IMR-90 (cell line): ENCODE measurements at regions not wholly inside any gene's neighbourhood (a gene's known extent, or its start where the extent isn't known, plus 50 kb on each side); places are given as distances from the start of the nearest gene placed in this dataset.

Experiments
- ATAC-seq: fragments of 200-7000 bp; cut with Tn5 transposase; 2 replicates; pipeline ENCODE4 v1.9.1; 2020; ENCODE audit warnings: low read depth, mild to moderate bottlenecking, moderate library complexity
- BruUV-seq: library from RNA; stranded (reverse); fragments of 400-500 nt; replicated peaks from 2 replicates; lab custom pipeline; 2021; lab: Mats Ljungman, UMichigan
- CTCF ChIA-PET: fragments of 300-600 bp; formaldehyde crosslinking; extraction: SDS; loops from one replicate; lab custom pipeline; 2021; ENCODE audit warnings: antibody characterized with exemption; lab: Yijun Ruan, JAX
- POLR2A ChIA-PET: fragments of 300-600 bp; sonication (Branson Sonifier 250); formaldehyde crosslinking; loops from one replicate; lab custom pipeline; 2022; ENCODE audit warnings: antibody characterized with exemption; ENCODE audit not compliant: unreplicated experiment; lab: Charles Lee
- DNase-seq: peaks from one replicate; pipeline ENCODE4 v3.0.0; 2013
- H2AFZ ChIP-seq: replicated peaks from 2 replicates; pipeline ENCODE3; 2013; ENCODE audit warnings: low read length, mild to moderate bottlenecking; ENCODE audit not compliant: poor library complexity
- H2AK5ac ChIP-seq: 2 replicates; pipeline ENCODE4 v1.6.1; 2013; ENCODE audit warnings: low read depth, low read length, inconsistent platforms
- H2AK9ac ChIP-seq: replicated peaks from 2 replicates; pipeline ENCODE3; 2013; ENCODE audit warnings: mild to moderate bottlenecking, low read depth, low read length, moderate library complexity; ENCODE audit not compliant: poor library complexity
- H2BK120ac ChIP-seq: 2 replicates; pipeline ENCODE4 v1.6.1; 2013; ENCODE audit warnings: low read depth, low read length, inconsistent platforms
- H2BK15ac ChIP-seq: 3 replicates; pipeline ENCODE4 v1.6.1; 2013; ENCODE audit warnings: low read depth, low read length, inconsistent platforms
- H2BK20ac ChIP-seq: 2 replicates; pipeline ENCODE4 v1.6.1; 2013; ENCODE audit warnings: low read depth, mild to moderate bottlenecking, inconsistent platforms, low read length, moderate library complexity
- H2BK5ac ChIP-seq: 2 replicates; pipeline ENCODE4 v1.6.1; 2013; ENCODE audit warnings: mild to moderate bottlenecking, low read depth, low read length, inconsistent platforms; ENCODE audit not compliant: poor library complexity, severe bottlenecking
- H3K14ac ChIP-seq: replicated peaks from 2 replicates; pipeline ENCODE4 v1.6.1; 2013; ENCODE audit warnings: low read depth, low read length, inconsistent platforms
- H3K18ac ChIP-seq: 2 replicates; pipeline ENCODE4 v1.6.1; 2013; ENCODE audit warnings: low read depth, low read length, control low read depth
- H3K23ac ChIP-seq: 2 replicates; pipeline ENCODE4 v1.6.1; 2013; ENCODE audit warnings: low read depth, low read length, inconsistent platforms
- H3K27ac ChIP-seq: 2 replicates; pipeline ENCODE4 v1.5.1; 2013; ENCODE audit warnings: mild to moderate bottlenecking, control low read depth, low read length; ENCODE audit not compliant: insufficient read depth
- H3K27me3 ChIP-seq: 2 replicates; pipeline ENCODE4 v1.6.1; 2013; ENCODE audit warnings: low read length; ENCODE audit not compliant: control insufficient read depth, insufficient read depth
- H3K36me3 ChIP-seq: 2 replicates; pipeline ENCODE4 v1.6.1; 2013; ENCODE audit warnings: low read length, mixed read lengths; ENCODE audit not compliant: control insufficient read depth, insufficient read depth
- H3K4ac ChIP-seq: 2 replicates; pipeline ENCODE4 v1.6.1; 2013; ENCODE audit warnings: low read depth, low read length, inconsistent platforms
- H3K4me1 ChIP-seq: 2 replicates; pipeline ENCODE4 v1.6.1; 2013; ENCODE audit warnings: low read length, mixed read lengths; ENCODE audit not compliant: control insufficient read depth, insufficient read depth
- H3K4me2 ChIP-seq: 2 replicates; pipeline ENCODE4 v1.6.1; 2013; ENCODE audit warnings: low read depth, mild to moderate bottlenecking, control low read depth, low read length, moderate library complexity
- H3K4me3 ChIP-seq: 2 replicates; pipeline ENCODE4 v1.5.1; 2013; ENCODE audit warnings: low read depth, mild to moderate bottlenecking, control low read depth, low read length, moderate library complexity; ENCODE audit not compliant: insufficient read depth
- H3K56ac ChIP-seq: 2 replicates; pipeline ENCODE4 v1.6.1; 2013; ENCODE audit warnings: low read length, inconsistent platforms; ENCODE audit not compliant: insufficient read depth; ENCODE audit errors: extremely low read depth
- H3K79me1 ChIP-seq, 2 experiments: 2 replicates each; pipeline ENCODE4 v1.6.1; 2013; ENCODE audit warnings: low read length in 2 of 2, inconsistent platforms in 1 of 2, low read depth in 1 of 2
- H3K9ac ChIP-seq: 2 replicates; pipeline ENCODE4 v1.6.1; 2013; ENCODE audit warnings: low read depth, low read length, control low read depth
- H3K9me1 ChIP-seq: 2 replicates; pipeline ENCODE4 v1.6.1; 2013; ENCODE audit warnings: low read length, inconsistent platforms; ENCODE audit not compliant: insufficient read depth
- H3K9me3 ChIP-seq: 2 replicates; pipeline ENCODE4 v1.6.1; 2013; ENCODE audit warnings: low read length; ENCODE audit not compliant: control insufficient read depth, insufficient read depth
- H4K20me1 ChIP-seq: 2 replicates; pipeline ENCODE4 v1.6.1; 2013; ENCODE audit warnings: low read length, inconsistent platforms; ENCODE audit not compliant: insufficient read depth
- H4K5ac ChIP-seq: 2 replicates; pipeline ENCODE4 v1.6.1; 2013; ENCODE audit warnings: mild to moderate bottlenecking, low read depth, low read length, control low read depth
- H4K8ac ChIP-seq, 2 experiments: 2 replicates each; pipeline ENCODE4 v1.6.1; 2013; ENCODE audit warnings: low read depth in 2 of 2, low read length in 2 of 2, control low read depth in 1 of 2, inconsistent platforms in 1 of 2
- H4K91ac ChIP-seq: 2 replicates; pipeline ENCODE4 v1.6.1; 2013; ENCODE audit warnings: low read depth, low read length, inconsistent platforms; ENCODE audit not compliant: insufficient read depth
- BHLHE40 ChIP-seq: fragments of 150-350 bp; IDR thresholded peaks from 2 replicates; pipeline ENCODE4 v1.6.1; 2016; ENCODE audit warnings: mild to moderate bottlenecking, low read depth, low read length
- CEBPB ChIP-seq: IDR thresholded peaks from 2 replicates; pipeline ENCODE4 v1.6.1; 2012; ENCODE audit warnings: low read depth, low read length, improper control_type of control experiment
- CHD1 ChIP-seq: IDR thresholded peaks from 2 replicates; pipeline ENCODE4 v1.6.1; 2012; ENCODE audit warnings: low read depth, low read length, improper control_type of control experiment
- CTCF ChIP-seq: conservative IDR thresholded peaks from 2 replicates; pipeline ENCODE4 v1.5.1; 2012; ENCODE audit warnings: mild to moderate bottlenecking, low read depth, low read length, improper control_type of control experiment
- ELK1 ChIP-seq: fragments of 150-350 bp; IDR thresholded peaks from 2 replicates; pipeline ENCODE4 v1.6.1; 2016; ENCODE audit warnings: low read depth, mild to moderate bottlenecking, low read length, moderate library complexity, borderline replicate concordance
- MAZ ChIP-seq: IDR thresholded peaks from 2 replicates; pipeline ENCODE4 v1.6.1; 2012; ENCODE audit warnings: low read depth, mild to moderate bottlenecking, low read length, improper control_type of control experiment, moderate library complexity, borderline replicate concordance
- MXI1 ChIP-seq: IDR thresholded peaks from 2 replicates; pipeline ENCODE4 v1.6.1; 2012; ENCODE audit warnings: low read depth, mild to moderate bottlenecking, low read length, moderate library complexity, borderline replicate concordance
- NFE2L2 ChIP-seq: fragments of 150-350 bp; IDR thresholded peaks from 2 replicates; pipeline ENCODE4 v1.6.1; 2016; ENCODE audit warnings: low read depth, mild to moderate bottlenecking, low read length
- RAD21 ChIP-seq: IDR thresholded peaks from 2 replicates; pipeline ENCODE4 v1.6.1; 2012; ENCODE audit warnings: low read length, improper control_type of control experiment
- SMC3 ChIP-seq: fragments of 150-350 bp; IDR thresholded peaks from 2 replicates; pipeline ENCODE4 v1.6.1; 2016; ENCODE audit warnings: low read depth, mild to moderate bottlenecking, antibody characterized with exemption, low read length, moderate library complexity
- USF2 ChIP-seq: fragments of 150-350 bp; IDR thresholded peaks from 2 replicates; pipeline ENCODE4 v1.6.1; 2017; ENCODE audit warnings: mild to moderate bottlenecking, antibody characterized with exemption, low read length, low read depth
- WGBS, 2 experiments: methylation state at CpG; one replicate each; pipeline versions ENCODE4 v1.1.5 to v1.1.7; 2013; ENCODE audit warnings: missing lambda C conversion rate in 2 of 2; ENCODE audit not compliant: insufficient read length in 1 of 2; ENCODE audit errors: extremely low coverage in 2 of 2; 5-methylcytosine and 5-hydroxymethylcytosine counted together
- dilution Hi-C: fragments of 300-500 bp; cut with HindIII; formaldehyde crosslinking; loops from one replicate; pipeline ENCODE4 v1.14.3; 2018; ENCODE audit warnings: low sequenced_read_pairs; ENCODE audit not compliant: unreplicated experiment
- in situ Hi-C: fragments of 300-500 bp; cut with MboI; formaldehyde crosslinking; loops from 3 replicates; pipeline ENCODE4 v1.14.3; 2019; ENCODE audit warnings: low sequenced_read_pairs, inconsistent platforms, mixed read lengths
- intact Hi-C: fragments of 100-400 bp; cut with micrococcal nuclease; formaldehyde crosslinking; loops from 2 replicates; pipeline ENCODE4 v1.10.0; 2022

GRCh38 chr7:14085901-14086300 is 96.4 kb upstream of the ETV1 start:
- no CpG with 5 or more reads among the region's 1 CpG for WGBS, 2 experiments
- H3K14ac ChIP-seq = no peak overlapping the region
- H2BK120ac ChIP-seq = no peak overlapping the region

More at GRCh38 chr7:14085901-14086300, 96.4 kb upstream of the ETV1 start:
- no peak overlapping the region for H3K9ac ChIP-seq
- H2BK5ac ChIP-seq = no peak overlapping the region
- H4K5ac ChIP-seq = no peak overlapping the region
- ATAC-seq = no peak
- no peak overlapping the region for H2BK15ac ChIP-seq
- H3K27ac ChIP-seq = no peak overlapping the region
- no peak overlapping the region for H3K23ac ChIP-seq
- dilution Hi-C loops = no loop called here
- no peak overlapping the region for H3K4me2 ChIP-seq
- no peak overlapping the region for H3K4me3 ChIP-seq
- no peak overlapping the region for H3K56ac ChIP-seq
- TF ChIP-seq CTCF = no peak
- no peak for TF ChIP-seq CEBPB
- no peak for TF ChIP-seq MAZ
- no peak for TF ChIP-seq CHD1
- no peak for TF ChIP-seq RAD21
- TF ChIP-seq SMC3 = no peak
- no peak for TF ChIP-seq ELK1
- TF ChIP-seq BHLHE40 = no peak
- TF ChIP-seq USF2 = no peak
- no peak for TF ChIP-seq NFE2L2
- TF ChIP-seq MXI1 = no peak
- ChIA-PET POLR2A (interaction anchor here (0.6 kb wide), 1 partner anchor 12 kb away, joined by 3 read pairs; no protein-coding TSS in a partner anchor), CTCF (interaction anchor here (0.6 kb wide), 1 partner anchor 805 kb away, joined by 4 read pairs; no protein-coding TSS in a partner anchor)
- BruUV-seq = no TSS peak
- no peaks in the 10 kb centered on the region for H3K79me1 ChIP-seq
- H2AK5ac ChIP-seq = no peak overlapping the region
- no peak overlapping the region for H3K18ac ChIP-seq
- DNase-seq = no peak
- H4K8ac ChIP-seq = no peak overlapping the region
- H2AFZ ChIP-seq = no peak overlapping the region
- H3K4ac ChIP-seq = no peak overlapping the region
- no peaks in the 10 kb centered on the region for H3K9me1 ChIP-seq
- intact Hi-C loops = no loop called here
- H3K4me1 ChIP-seq = no peaks in the 10 kb centered on the region
- H4K20me1 ChIP-seq = no peaks in the 10 kb centered on the region
- no peaks in the 10 kb centered on the region for H3K36me3 ChIP-seq
- no peak overlapping the region for H2BK20ac ChIP-seq
- no peak overlapping the region for H4K91ac ChIP-seq
- H3K27me3 ChIP-seq = no peaks in the 10 kb centered on the region
- H2AK9ac ChIP-seq = no peak overlapping the region
- in situ Hi-C loops = no loop called here
- H3K9me3 ChIP-seq = no peaks in the 10 kb centered on the region
